Left ventricle myocardium inferior (tissue), 1 donor: ENCODE measurements at regions not wholly inside any gene's neighbourhood (a gene's known extent, or its start where the extent isn't known, plus 50 kb on each side); places are given as distances from the start of the nearest gene placed in this dataset.

Experiments used
- DNase-seq: peaks from one replicate; pipeline ENCODE4 v3.0.0-alpha.2; 2020
- H3K27ac ChIP-seq: fragments of 200-600 bp; replicated peaks from 2 replicates; pipeline ENCODE4 v1.8.0; 2021
- H3K27me3 ChIP-seq: fragments of 200-600 bp; 2 replicates; pipeline ENCODE4 v1.8.0; 2021; ENCODE audit warnings: low read depth
- H3K36me3 ChIP-seq: fragments of 200-600 bp; 2 replicates; pipeline ENCODE4 v1.8.0; 2021
- H3K4me1 ChIP-seq: fragments of 200-600 bp; 2 replicates; pipeline ENCODE4 v1.8.0; 2021
- H3K4me3 ChIP-seq: fragments of 200-600 bp; 2 replicates; pipeline ENCODE4 v1.8.0; 2021; ENCODE audit warnings: mild to moderate bottlenecking, moderate library complexity
- H3K9me3 ChIP-seq: fragments of 200-600 bp; replicated peaks from 2 replicates; pipeline ENCODE4 v1.8.0; 2021
- CTCF ChIP-seq: fragments of 200-600 bp; IDR thresholded peaks from 2 replicates; pipeline ENCODE4 v1.8.0; 2021; ENCODE audit warnings: antibody characterized with exemption, mild to moderate bottlenecking, borderline replicate concordance
- intact Hi-C: fragments of 100-400 bp; cut with micrococcal nuclease; formaldehyde crosslinking; loops from one replicate; pipeline ENCODE4 v1.11.0; 2022
- donor health status: DM: no; HTN: yes; CAD: no; lungs with severe emphysema.

- TF ChIP-seq CTCF = no peak
- Histone ChIP-seq H3K4me3 (no peak overlapping the region), H3K9me3 (no peaks in the 10 kb centered on the region), H3K27me3 (no peaks in the 10 kb centered on the region), H3K4me1 (peaks cover 3% of the 10 kb centered on the region), H3K27ac (no peak overlapping the region), H3K36me3 (no peaks in the 10 kb centered on the region)
- DNase-seq = no peak
- intact Hi-C loops = no loop called here
Observed at GRCh38 chr1:96995351-96995750, 273.8 kb downstream of the PTBP2 start.

- peaks cover 3% of the 10 kb centered on the region for H3K4me1 ChIP-seq
- H3K9me3 ChIP-seq = no peaks in the 10 kb centered on the region
- no peaks in the 10 kb centered on the region for H3K36me3 ChIP-seq
- intact Hi-C loops = no loop called here
- no peak for TF ChIP-seq CTCF
- no peak for DNase-seq
- H3K4me3 ChIP-seq = no peak overlapping the region
- no peaks in the 10 kb centered on the region for H3K27me3 ChIP-seq
- H3K27ac ChIP-seq = no peak overlapping the region
Observed at GRCh38 chr1:96996001-96996400, 274.4 kb downstream of the PTBP2 start.

- Histone ChIP-seq H3K27me3 (no peaks in the 10 kb centered on the region), H3K4me3 (no peak overlapping the region), H3K36me3 (no peaks in the 10 kb centered on the region), H3K4me1 (peaks cover 3% of the 10 kb centered on the region), H3K27ac (no peak overlapping the region), H3K9me3 (no peaks in the 10 kb centered on the region)
- no peak for TF ChIP-seq CTCF
- intact Hi-C loops = no loop called here
- no peak for DNase-seq
Observed at GRCh38 chr1:96997717-96998116, 276.1 kb downstream of the PTBP2 start.

- Histone ChIP-seq H3K36me3 (no peaks in the 10 kb centered on the region), H3K9me3 (no peaks in the 10 kb centered on the region), H3K4me1 (peaks cover 3% of the 10 kb centered on the region), H3K27ac (no peak overlapping the region), H3K27me3 (no peaks in the 10 kb centered on the region), H3K4me3 (no peak overlapping the region)
- intact Hi-C loops = no loop called here
- DNase-seq = no peak
- no peak for TF ChIP-seq CTCF
Observed at GRCh38 chr1:96998466-96998865, 276.9 kb downstream of the PTBP2 start.

GRCh38 chr1:96999191-96999590 is 277.6 kb downstream of the PTBP2 start:
- Histone ChIP-seq H3K4me1 (peaks cover 3% of the 10 kb centered on the region), H3K4me3 (no peak overlapping the region), H3K27me3 (no peaks in the 10 kb centered on the region), H3K27ac (no peak overlapping the region), H3K36me3 (no peaks in the 10 kb centered on the region), H3K9me3 (no peaks in the 10 kb centered on the region)
- DNase-seq = no peak
- TF ChIP-seq CTCF = no peak
- intact Hi-C loops = no loop called here

- Histone ChIP-seq H3K36me3 (no peaks in the 10 kb centered on the region), H3K4me3 (no peak overlapping the region), H3K27ac (no peak overlapping the region), H3K9me3 (no peaks in the 10 kb centered on the region), H3K4me1 (no peaks in the 10 kb centered on the region), H3K27me3 (no peaks in the 10 kb centered on the region)
- no peak for TF ChIP-seq CTCF
- DNase-seq = no peak
- intact Hi-C loops = no loop called here
Observed at GRCh38 chr1:97004054-97004453, 282.5 kb downstream of the PTBP2 start.
